GM23338 (cell line): ENCODE measurements at regions not wholly inside any gene's neighbourhood (a gene's known extent, or its start where the extent isn't known, plus 50 kb on each side); places are given as distances from the start of the nearest gene placed in this dataset.

ENCODE experiments used
- ATAC-seq: fragments of 200-7000 bp; cut with Tn5 transposase; 3 replicates; pipeline ENCODE4 v1.9.1; 2020
- DNase-seq: peaks from one replicate; pipeline ENCODE4 v3.0.0-alpha.2; 2015; ENCODE audit warnings: low spot score
- H2AFZ ChIP-seq: fragments of 200-600 bp; sonication (generic); 2 replicates; pipeline ENCODE4 v1.8.0; 2016; ENCODE audit warnings: antibody characterized with exemption, mild to moderate bottlenecking, moderate library complexity
- H3F3A ChIP-seq: fragments of 200-600 bp; sonication (generic); replicated peaks from 2 replicates; pipeline ENCODE4 v1.8.0; 2017; ENCODE audit warnings: antibody characterized with exemption, mixed run types, low read depth
- H3K27ac ChIP-seq: fragments of 200-600 bp; sonication (generic); 2 replicates; pipeline ENCODE4 v1.6.1; 2016; ENCODE audit warnings: low read depth
- H3K27me3 ChIP-seq: fragments of 200-600 bp; sonication (generic); 2 replicates; pipeline ENCODE4 v1.8.0; 2016; ENCODE audit warnings: mild to moderate bottlenecking, mixed run types, moderate library complexity; ENCODE audit not compliant: insufficient read depth
- H3K36me3 ChIP-seq: fragments of 200-600 bp; sonication (generic); 2 replicates; pipeline ENCODE4 v1.8.0; 2016; ENCODE audit warnings: mild to moderate bottlenecking; ENCODE audit not compliant: insufficient read depth
- H3K4me1 ChIP-seq: fragments of 200-600 bp; sonication (generic); 2 replicates; pipeline ENCODE4 v1.8.0; 2016; ENCODE audit warnings: mild to moderate bottlenecking, moderate library complexity; ENCODE audit not compliant: insufficient read depth
- H3K4me2 ChIP-seq: fragments of 200-600 bp; sonication (generic); 2 replicates; pipeline ENCODE4 v1.7.1; 2017; ENCODE audit warnings: mixed run types
- H3K4me3 ChIP-seq: fragments of 200-600 bp; sonication (generic); 2 replicates; pipeline ENCODE4 v1.6.1; 2016; ENCODE audit warnings: mixed run types
- H3K79me2 ChIP-seq: fragments of 200-600 bp; sonication (generic); replicated peaks from 2 replicates; pipeline ENCODE4 v1.8.0; 2017; ENCODE audit warnings: mild to moderate bottlenecking; ENCODE audit not compliant: insufficient read depth
- H3K9me2 ChIP-seq: fragments of 200-600 bp; sonication (generic); 2 replicates; pipeline ENCODE4 v1.8.0; 2017; ENCODE audit not compliant: insufficient read depth
- H4K20me1 ChIP-seq: fragments of 200-600 bp; sonication (generic); replicated peaks from 2 replicates; pipeline ENCODE4 v1.8.0; 2017; ENCODE audit warnings: mild to moderate bottlenecking; ENCODE audit not compliant: insufficient read depth
- H3K27ac Mint-ChIP-seq: 2 replicates; pipeline ENCODE4 v1.8.0; 2020; ENCODE audit warnings: inconsistent platforms, mild to moderate bottlenecking, moderate library complexity, mixed read lengths
- H3K27me3 Mint-ChIP-seq: 3 replicates; pipeline ENCODE4 v1.8.0; 2022; ENCODE audit warnings: low read depth, mild to moderate bottlenecking, moderate library complexity, mixed read lengths, inconsistent platforms; ENCODE audit not compliant: insufficient read depth, poor library complexity
- H3K36me3 Mint-ChIP-seq: 3 replicates; pipeline ENCODE4 v1.8.0; 2021; ENCODE audit warnings: low read depth, mild to moderate bottlenecking, inconsistent platforms, moderate library complexity, mixed read lengths
- H3K4me1 Mint-ChIP-seq: 3 replicates; pipeline ENCODE4 v1.8.0; 2020; ENCODE audit warnings: mild to moderate bottlenecking, inconsistent platforms, mixed read lengths
- H3K4me3 Mint-ChIP-seq: 3 replicates; pipeline ENCODE4 v1.8.0; 2021; ENCODE audit warnings: moderate library complexity, mild to moderate bottlenecking, inconsistent platforms, mixed read lengths
- H3K9me3 Mint-ChIP-seq: 3 replicates; pipeline ENCODE4 v1.8.0; 2020; ENCODE audit warnings: moderate library complexity, mild to moderate bottlenecking, inconsistent platforms, mixed read lengths
- CREB1 ChIP-seq: fragments of 250-450 bp; sonication (Bioruptor Pico); IDR thresholded peaks from 2 replicates; pipeline ENCODE4 v1.5.0; 2020; ENCODE audit warnings: low read depth, mild to moderate bottlenecking, moderate library complexity
- ETS1 ChIP-seq: IDR thresholded peaks from 2 replicates; pipeline ENCODE4 v1.6.1; 2016; ENCODE audit warnings: antibody characterized with exemption
- EZH2 ChIP-seq: fragments of 200-600 bp; sonication (generic); IDR thresholded peaks from one replicate; pipeline ENCODE4 v1.8.0; 2017; ENCODE audit warnings: antibody characterized with exemption, mild to moderate bottlenecking, low read depth; ENCODE audit not compliant: unreplicated experiment
- EZH2phosphoT487 ChIP-seq: fragments of 200-600 bp; sonication (generic); IDR thresholded peaks from one replicate; pipeline ENCODE4 v1.8.1; 2018; ENCODE audit warnings: antibody characterized with exemption; ENCODE audit not compliant: unreplicated experiment
- JUNB ChIP-seq: IDR thresholded peaks from one replicate; pipeline ENCODE4 v1.6.1; 2016; ENCODE audit warnings: antibody characterized with exemption; ENCODE audit not compliant: unreplicated experiment
- NANOG ChIP-seq: IDR thresholded peaks from 2 replicates; pipeline ENCODE4 v1.6.1; 2016; ENCODE audit warnings: antibody characterized with exemption, borderline replicate concordance
- POLR2AphosphoS5 ChIP-seq: IDR thresholded peaks from 2 replicates; pipeline ENCODE4 v1.6.1; 2016; ENCODE audit warnings: antibody characterized with exemption, low read depth
- REST ChIP-seq: IDR thresholded peaks from one replicate; pipeline ENCODE4 v1.6.1; 2018; ENCODE audit warnings: antibody characterized with exemption; ENCODE audit not compliant: unreplicated experiment
- STAT1 ChIP-seq: IDR thresholded peaks from one replicate; pipeline ENCODE4 v1.6.1; 2016; ENCODE audit warnings: antibody characterized with exemption; ENCODE audit not compliant: unreplicated experiment
- ZNF114 ChIP-seq: fragments of 250-450 bp; sonication (Bioruptor Pico); IDR thresholded peaks from 2 replicates; pipeline ENCODE4 v1.5.0; 2020; ENCODE audit warnings: mild to moderate bottlenecking, moderate library complexity
- ZNF331 ChIP-seq: fragments of 250-450 bp; sonication (Bioruptor Pico); IDR thresholded peaks from 2 replicates; pipeline ENCODE4 v1.5.0; 2020; ENCODE audit warnings: low read depth, mild to moderate bottlenecking, moderate library complexity
- ZNF462 ChIP-seq: fragments of 250-450 bp; sonication (Bioruptor Pico); IDR thresholded peaks from 2 replicates; pipeline ENCODE4 v1.5.0; 2020; ENCODE audit warnings: mild to moderate bottlenecking, moderate library complexity
- TF ChIP-seq, protein P1 (sequence below), 2 experiments: fragments of 200-600 bp in 1 of 2; sonication (generic) in 1 of 2; conservative IDR thresholded peaks; 2 replicates each; pipeline versions ENCODE4 v1.5.1 to v1.6.1; 2016 to 2017; ENCODE audit warnings: antibody characterized with exemption in 2 of 2, low read depth in 2 of 2, mild to moderate bottlenecking in 2 of 2, moderate library complexity in 1 of 2

DNA sequence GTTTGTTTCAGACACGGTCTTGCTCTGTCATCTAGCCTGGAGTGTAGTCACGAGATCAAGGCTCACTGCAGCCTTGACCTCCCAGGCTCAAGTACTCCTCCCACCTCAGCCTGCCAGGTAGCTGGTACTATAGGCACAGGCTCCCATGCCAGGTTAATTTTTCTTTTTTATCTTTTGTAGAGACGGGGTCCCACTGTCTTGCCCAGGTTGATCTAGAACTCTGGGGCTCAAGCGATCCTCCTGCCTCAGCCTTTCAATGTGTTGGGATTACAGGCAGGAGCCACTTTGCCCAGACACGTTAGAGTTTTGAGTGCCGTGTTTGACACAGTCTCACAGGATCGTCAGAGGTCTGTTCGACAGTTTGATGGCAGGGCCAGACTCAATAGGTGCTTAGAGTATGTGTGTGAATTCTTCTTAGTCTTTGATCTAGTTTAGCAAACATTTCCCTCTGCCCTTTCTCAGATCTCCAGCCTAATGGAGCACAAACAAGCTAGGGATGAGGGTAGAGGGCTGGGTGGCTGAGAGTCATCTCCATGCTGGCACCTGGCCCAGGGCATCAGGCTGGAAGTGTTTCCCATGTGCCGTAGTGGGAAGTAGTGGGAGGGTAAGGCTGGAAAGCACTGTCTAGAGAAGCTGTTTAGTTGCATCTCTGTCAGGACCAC is 66.1 kb upstream of the DLG1 start:
- no peak overlapping the region for H3K4me3 ChIP-seq
- Mint-ChIP-seq H3K4me1 (peaks cover 40% of the 10 kb centered on the region), H3K27me3 (peaks cover 6% of the 10 kb centered on the region), H3K9me3 (peaks cover 19% of the 10 kb centered on the region), H3K36me3 (peaks cover 20% of the 10 kb centered on the region), H3K27ac (no peak overlapping the region; the same call in 1 of the 2 replicates), H3K4me3 (no peak overlapping the region)
- TF ChIP-seq CREB1 (CRISPR knock-in tag) (no peak), ETS1 (no peak), STAT1 (no peak), EZH2 (no peak), EZH2phosphoT487 (no peak), JUNB (no peak), ZNF114 (no peak), NANOG (no peak), POLR2AphosphoS5 (no peak), ZNF462 (CRISPR knock-in tag) (no peak), REST (no peak), ZNF331 (CRISPR knock-in tag) (no peak)
- TF ChIP-seq, protein P1, sequence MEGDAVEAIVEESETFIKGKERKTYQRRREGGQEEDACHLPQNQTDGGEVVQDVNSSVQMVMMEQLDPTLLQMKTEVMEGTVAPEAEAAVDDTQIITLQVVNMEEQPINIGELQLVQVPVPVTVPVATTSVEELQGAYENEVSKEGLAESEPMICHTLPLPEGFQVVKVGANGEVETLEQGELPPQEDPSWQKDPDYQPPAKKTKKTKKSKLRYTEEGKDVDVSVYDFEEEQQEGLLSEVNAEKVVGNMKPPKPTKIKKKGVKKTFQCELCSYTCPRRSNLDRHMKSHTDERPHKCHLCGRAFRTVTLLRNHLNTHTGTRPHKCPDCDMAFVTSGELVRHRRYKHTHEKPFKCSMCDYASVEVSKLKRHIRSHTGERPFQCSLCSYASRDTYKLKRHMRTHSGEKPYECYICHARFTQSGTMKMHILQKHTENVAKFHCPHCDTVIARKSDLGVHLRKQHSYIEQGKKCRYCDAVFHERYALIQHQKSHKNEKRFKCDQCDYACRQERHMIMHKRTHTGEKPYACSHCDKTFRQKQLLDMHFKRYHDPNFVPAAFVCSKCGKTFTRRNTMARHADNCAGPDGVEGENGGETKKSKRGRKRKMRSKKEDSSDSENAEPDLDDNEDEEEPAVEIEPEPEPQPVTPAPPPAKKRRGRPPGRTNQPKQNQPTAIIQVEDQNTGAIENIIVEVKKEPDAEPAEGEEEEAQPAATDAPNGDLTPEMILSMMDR (conservative IDR thresholded peaks at IDR 0.05; ENCODE audit: low read depth in 2 of 2): no peak
- peaks cover 22% of the 10 kb centered on the region for H3K4me1 ChIP-seq
- no peaks in the 10 kb centered on the region for H3F3A ChIP-seq
- H4K20me1 ChIP-seq: no peaks in the 10 kb centered on the region
- H2AFZ ChIP-seq: peak overlapping the region; percentile 52; the same call in 1 of the 2 replicates
- peak; percentile 11; the same call in 2 of the 3 replicates for ATAC-seq
- H3K9me2 ChIP-seq: no peaks in the 10 kb centered on the region
- no peak overlapping the region for H3K4me2 ChIP-seq
- H3K36me3 ChIP-seq: peaks cover 4% of the 10 kb centered on the region; the same call in 1 of the 2 replicates
- no peak overlapping the region for H3K27ac ChIP-seq
- DNase-seq: no peak
- H3K79me2 ChIP-seq: no peaks in the 10 kb centered on the region
- H3K27me3 ChIP-seq: no peaks in the 10 kb centered on the region
